T-helper 2 cell treated with Interferon-gamma antibody and Interleukin-4, amounts not matched to agents 5 μg/mL and 100 μg/mL, for 36 hours (primary cell): ENCODE measurements at regions not wholly inside any gene's neighbourhood (a gene's known extent, or its start where the extent isn't known, plus 50 kb on each side); places are given as distances from the start of the nearest gene placed in this dataset.

Experiments
- DNase-seq: peaks from one replicate; pipeline ENCODE4 v3.0.0; 2021; ENCODE audit warnings: low spot score
- H3K27ac Mint-ChIP-seq: one replicate; pipeline ENCODE4 v1.8.0; 2021; ENCODE audit warnings: mild to moderate bottlenecking, mixed read lengths
- H3K27me3 Mint-ChIP-seq: one replicate; pipeline ENCODE4 v1.8.0; 2021; ENCODE audit warnings: low read depth, mixed read lengths
- H3K36me3 Mint-ChIP-seq: one replicate; pipeline ENCODE4 v1.8.0; 2021; ENCODE audit warnings: low read depth, mixed read lengths
- H3K4me1 Mint-ChIP-seq: one replicate; pipeline ENCODE4 v1.8.0; 2021; ENCODE audit warnings: low read depth, mixed read lengths
- H3K4me3 Mint-ChIP-seq: one replicate; pipeline ENCODE4 v1.8.0; 2022; ENCODE audit warnings: mild to moderate bottlenecking, moderate library complexity, mixed read lengths
- H3K9me3 Mint-ChIP-seq: one replicate; pipeline ENCODE4 v1.8.0; 2021; ENCODE audit warnings: mixed read lengths

DNA sequence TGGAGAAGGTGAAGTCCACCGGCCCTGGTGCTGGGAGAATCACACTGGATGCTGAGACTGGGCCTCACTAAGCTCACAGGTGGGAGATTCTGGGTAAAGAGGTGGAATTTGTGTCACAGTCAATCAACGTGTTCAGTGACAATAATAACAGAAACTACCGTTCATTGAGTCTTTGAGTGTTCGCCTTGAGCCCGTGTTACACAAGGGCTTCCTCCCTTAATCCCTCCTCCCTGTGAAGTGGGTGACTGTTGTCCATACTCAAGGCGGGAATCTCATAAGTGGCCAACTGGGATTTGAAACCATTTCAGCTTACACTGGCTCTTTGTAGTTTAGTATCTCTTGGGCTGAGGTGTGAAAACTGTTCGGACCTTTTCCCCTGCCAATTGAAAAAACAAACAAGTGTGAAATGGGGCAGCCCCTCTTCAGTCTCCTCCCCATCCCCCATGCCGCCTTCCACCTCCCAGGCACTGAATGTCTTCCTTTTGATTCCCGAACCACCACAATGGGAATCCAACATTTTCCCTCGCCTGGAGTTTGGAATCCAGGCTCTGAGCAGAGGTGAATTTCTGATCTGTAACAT is 502.4 kb downstream of the MIAT start:
- Mint-ChIP-seq H3K36me3 (no peaks in the 10 kb centered on the region), H3K9me3 (no peaks in the 10 kb centered on the region)

DNA sequence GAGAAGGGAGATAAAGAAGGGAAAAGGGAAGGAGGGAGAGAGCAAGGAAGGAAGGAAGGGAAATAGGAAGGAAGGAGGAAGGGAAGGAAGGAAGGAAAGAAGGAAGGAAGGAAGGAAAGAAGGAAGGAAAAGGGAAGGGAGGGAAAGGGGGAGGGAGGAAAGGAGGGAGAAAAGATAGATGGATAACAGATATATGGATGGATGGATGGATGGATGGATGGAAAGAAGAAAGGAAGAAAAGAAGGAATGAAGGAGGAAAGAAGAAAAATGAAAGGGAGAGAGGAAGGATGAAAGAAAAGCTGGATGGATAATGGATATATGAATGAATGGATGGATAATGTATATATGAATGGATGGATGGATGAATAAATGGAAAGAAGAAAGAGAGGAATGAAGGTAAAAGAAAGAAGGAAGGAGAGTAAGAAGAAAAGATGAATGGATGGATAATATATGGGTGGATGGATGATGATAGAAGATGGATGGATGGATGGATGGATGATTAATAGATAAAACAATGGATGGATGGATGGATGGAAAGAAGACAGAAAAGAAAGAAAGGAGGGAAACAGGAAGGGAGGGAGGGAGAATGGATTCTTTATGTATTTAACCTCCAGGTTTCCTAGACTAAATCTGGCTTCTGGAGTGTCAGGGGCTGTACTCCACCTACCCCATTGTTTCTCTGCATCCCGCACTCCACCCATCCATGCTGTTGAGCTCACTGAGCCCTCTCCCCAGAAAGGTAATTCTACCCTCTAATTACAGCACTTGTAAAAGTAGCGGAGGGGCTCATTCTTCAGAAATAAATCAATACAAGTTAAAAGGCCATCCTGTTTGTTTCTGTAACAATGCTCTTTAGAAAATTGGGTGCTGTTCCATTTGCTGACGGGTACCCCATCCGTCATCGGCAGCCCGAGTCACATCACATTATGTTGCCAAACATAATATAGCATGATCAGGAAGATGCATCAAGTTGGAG is 506.1 kb downstream of the MIAT start:
- no peak for DNase-seq
- Mint-ChIP-seq H3K4me3 (no peak overlapping the region), H3K9me3 (no peaks in the 10 kb centered on the region), H3K36me3 (no peaks in the 10 kb centered on the region), H3K27me3 (no peaks in the 10 kb centered on the region), H3K27ac (no peak overlapping the region), H3K4me1 (no peaks in the 10 kb centered on the region)

More for the DNA sequence above, 502.4 kb downstream of the MIAT start:
- no peak overlapping the region for H3K4me3 Mint-ChIP-seq
- DNase-seq, result no peak
- H3K4me1 Mint-ChIP-seq, result no peaks in the 10 kb centered on the region
- H3K27ac Mint-ChIP-seq, result no peak overlapping the region
- H3K27me3 Mint-ChIP-seq, result no peaks in the 10 kb centered on the region

DNA sequence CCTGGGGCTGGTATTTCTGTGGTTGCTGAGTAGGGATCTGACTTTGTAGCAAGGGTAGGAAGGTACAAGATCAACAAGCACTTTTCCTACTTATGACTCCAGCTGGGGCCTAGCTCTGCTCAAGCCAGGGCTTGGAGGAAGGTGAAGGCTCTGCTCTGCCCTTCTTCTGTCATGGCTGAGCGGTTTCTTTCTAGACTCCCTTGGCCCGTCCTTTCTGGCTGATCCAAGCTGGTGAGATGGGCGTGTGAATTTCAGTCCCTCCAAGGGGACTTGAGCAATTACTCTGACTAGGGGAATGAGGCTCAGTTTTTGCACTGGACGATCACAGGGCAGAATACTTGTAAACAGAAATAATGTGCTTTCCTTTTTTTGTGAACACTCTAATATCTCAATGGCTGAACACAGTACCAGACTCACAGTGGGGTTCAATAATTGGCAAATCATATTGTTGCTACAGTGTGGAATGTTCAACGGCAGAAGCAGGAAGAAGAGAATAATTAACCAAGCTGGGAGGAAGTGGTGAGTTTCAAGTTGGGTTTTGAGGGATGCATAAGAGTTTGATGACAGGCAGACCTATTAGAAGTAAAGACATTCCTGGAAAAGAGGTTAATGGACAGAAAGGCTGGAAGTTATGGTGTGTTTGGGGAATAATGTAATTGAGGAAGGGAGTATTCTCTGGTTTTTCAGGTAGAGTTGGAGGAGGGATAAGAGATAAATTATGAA is 507.6 kb downstream of the MIAT start:
- Mint-ChIP-seq H3K27ac (no peak overlapping the region), H3K4me1 (no peaks in the 10 kb centered on the region), H3K9me3 (no peaks in the 10 kb centered on the region), H3K36me3 (no peaks in the 10 kb centered on the region), H3K27me3 (no peaks in the 10 kb centered on the region), H3K4me3 (no peak overlapping the region)
- no peak for DNase-seq

DNA sequence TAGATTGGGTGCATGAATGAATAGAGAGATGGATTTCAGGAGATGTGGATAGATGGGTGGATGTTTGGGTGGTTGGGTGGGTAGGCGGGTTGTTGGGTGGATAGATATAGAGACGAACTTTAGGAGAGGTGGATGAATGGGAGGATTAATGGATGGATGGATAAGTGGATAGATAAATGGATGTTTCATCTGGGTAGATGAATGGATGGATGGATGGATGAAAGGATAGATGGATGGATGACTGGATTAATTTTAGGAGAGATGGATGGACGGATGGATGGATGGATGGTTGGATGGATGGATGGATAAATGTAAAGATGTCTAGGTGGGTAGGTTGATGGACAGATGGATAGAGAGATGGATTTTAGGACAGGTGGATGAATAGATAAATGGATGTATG is 511.3 kb downstream of the MIAT start:
- Mint-ChIP-seq H3K4me3 (no peak overlapping the region), H3K9me3 (no peaks in the 10 kb centered on the region), H3K27ac (no peak overlapping the region), H3K4me1 (no peaks in the 10 kb centered on the region), H3K36me3 (no peaks in the 10 kb centered on the region), H3K27me3 (no peaks in the 10 kb centered on the region)
- DNase-seq, result no peak

DNA sequence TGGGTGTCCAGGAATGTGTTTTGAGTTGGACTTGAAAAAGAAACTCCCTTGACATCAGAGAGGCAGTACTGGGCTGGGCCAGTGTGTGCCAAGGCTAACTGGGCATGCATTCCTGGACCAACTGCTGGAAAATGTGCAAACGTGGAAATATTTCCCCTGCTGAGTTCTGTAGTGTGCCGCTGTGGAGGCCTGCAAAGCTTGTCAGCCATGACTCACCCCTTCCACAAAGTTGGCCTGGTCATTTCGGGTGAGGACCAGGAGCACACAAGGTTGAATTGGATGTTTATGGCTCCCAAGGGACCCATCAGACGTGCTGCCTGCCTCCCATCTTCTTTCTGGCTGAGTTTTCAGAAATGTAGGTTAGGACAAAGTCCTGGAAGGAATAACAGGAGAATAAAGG is 513.1 kb downstream of the MIAT start:
- Mint-ChIP-seq H3K4me1 (no peaks in the 10 kb centered on the region), H3K4me3 (no peak overlapping the region), H3K36me3 (no peaks in the 10 kb centered on the region), H3K27me3 (no peaks in the 10 kb centered on the region), H3K9me3 (no peaks in the 10 kb centered on the region), H3K27ac (no peak overlapping the region)
- no peak for DNase-seq

DNA sequence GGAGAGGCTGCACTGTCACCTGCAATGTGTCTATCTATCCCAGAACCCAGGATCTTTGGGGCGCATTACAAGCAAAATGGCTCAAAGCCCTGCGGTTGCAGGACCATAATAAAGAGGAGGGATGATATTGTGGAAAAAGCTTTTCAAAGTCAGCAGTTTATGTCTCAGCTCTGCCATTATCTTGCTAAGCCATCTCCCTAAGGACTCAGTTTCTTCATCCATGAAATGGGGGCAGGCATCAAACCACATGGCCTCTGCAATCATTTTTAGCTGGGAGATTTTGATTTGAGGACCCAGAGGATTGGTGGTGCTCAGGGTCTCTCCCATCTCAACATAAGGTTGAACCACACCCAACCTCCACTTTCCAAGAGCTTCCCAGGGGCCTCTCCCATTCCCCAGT is 513.8 kb downstream of the MIAT start:
- H3K36me3 Mint-ChIP-seq, result no peaks in the 10 kb centered on the region
- H3K4me1 Mint-ChIP-seq, result no peaks in the 10 kb centered on the region
- H3K9me3 Mint-ChIP-seq, result no peaks in the 10 kb centered on the region
- no peak for DNase-seq
- no peak overlapping the region for H3K27ac Mint-ChIP-seq
- no peaks in the 10 kb centered on the region for H3K27me3 Mint-ChIP-seq
- H3K4me3 Mint-ChIP-seq, result no peak overlapping the region

DNA sequence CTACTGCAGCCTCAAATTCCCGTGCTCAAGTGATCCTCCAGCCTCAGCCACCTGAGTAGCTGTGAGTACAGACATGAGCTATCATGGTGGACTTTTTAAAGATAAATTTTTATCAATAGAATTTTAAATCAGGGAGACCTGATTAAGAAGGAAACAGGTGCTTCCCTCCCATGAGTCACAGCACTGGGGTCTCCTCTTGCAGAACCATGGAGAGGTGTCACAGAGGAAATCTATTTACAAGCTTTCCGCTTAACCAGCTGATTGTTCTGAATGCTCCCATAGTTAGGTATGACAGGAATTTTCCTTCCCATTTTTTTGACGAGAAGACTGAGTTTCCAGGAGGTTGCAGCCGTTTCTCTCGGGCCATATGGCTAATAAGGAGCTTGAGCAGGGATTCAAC is 516.1 kb downstream of the MIAT start:
- Mint-ChIP-seq H3K4me3 (no peak overlapping the region), H3K27ac (no peak overlapping the region), H3K36me3 (no peaks in the 10 kb centered on the region), H3K27me3 (no peaks in the 10 kb centered on the region), H3K4me1 (no peaks in the 10 kb centered on the region), H3K9me3 (no peaks in the 10 kb centered on the region)
- no peak for DNase-seq

DNA sequence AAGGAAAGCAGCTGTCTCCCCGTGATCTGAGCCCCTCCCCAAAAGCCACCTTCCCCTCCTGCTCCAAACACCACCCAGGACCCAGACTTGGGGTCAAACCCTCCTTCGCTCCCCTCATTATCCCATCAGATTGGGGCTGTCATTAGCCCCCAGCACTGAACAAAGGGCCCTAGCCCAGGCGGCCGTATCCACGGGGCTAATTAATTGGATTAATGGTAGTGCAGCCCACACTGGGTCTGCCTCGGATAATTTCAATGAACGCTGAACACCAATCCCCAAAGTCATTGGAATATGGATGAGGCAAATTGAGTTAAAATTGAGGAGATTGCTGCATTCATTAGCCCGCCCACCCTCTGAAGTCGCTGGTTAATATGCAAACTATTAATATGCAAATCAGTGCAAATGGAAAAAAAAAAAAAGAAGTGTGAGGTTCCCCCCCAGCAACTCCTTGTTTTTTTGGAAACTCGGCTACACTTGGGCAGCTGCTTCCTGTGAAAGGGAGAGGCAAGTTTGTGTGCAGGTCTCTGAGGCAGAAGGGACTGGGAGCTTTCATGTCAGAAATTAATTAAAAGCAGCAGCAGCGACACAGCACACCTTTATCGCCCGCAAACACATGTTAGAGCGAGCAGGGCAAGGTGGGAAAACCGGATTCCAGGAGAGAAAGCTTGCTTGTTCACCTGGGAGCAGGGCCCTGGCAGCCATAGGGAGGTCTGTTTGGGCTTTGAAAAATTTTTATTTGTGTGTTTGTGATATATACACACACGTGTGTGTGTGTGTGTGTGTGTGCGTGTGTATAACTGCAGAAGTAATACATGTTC is 517.8 kb downstream of the MIAT start:
- Mint-ChIP-seq H3K4me1 (no peaks in the 10 kb centered on the region), H3K36me3 (no peaks in the 10 kb centered on the region), H3K27me3 (no peaks in the 10 kb centered on the region), H3K9me3 (no peaks in the 10 kb centered on the region), H3K27ac (no peak overlapping the region), H3K4me3 (no peak overlapping the region)
- DNase-seq, result no peak

DNA sequence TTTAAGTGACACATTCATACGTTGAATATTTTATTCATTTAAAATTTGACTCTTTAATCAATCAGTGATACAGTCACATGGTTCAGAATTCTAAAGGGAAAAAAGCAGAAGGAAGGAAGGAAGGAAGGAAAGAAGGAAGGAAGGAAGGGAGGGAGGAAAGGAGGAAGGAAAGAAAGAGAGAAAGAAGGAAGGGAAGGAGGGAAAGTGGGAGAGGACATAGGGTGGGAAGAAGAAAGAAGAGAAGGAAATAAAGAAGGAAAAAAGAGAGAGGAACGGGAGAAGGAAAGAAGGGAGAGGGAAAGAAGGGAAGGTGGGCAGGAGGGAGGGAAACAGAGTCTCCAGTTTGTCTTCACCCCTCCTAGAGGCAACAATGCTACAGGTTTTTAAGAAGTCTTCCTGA is 518.6 kb downstream of the MIAT start:
- Mint-ChIP-seq H3K27ac (no peak overlapping the region), H3K4me1 (no peaks in the 10 kb centered on the region), H3K4me3 (no peak overlapping the region)

DNA sequence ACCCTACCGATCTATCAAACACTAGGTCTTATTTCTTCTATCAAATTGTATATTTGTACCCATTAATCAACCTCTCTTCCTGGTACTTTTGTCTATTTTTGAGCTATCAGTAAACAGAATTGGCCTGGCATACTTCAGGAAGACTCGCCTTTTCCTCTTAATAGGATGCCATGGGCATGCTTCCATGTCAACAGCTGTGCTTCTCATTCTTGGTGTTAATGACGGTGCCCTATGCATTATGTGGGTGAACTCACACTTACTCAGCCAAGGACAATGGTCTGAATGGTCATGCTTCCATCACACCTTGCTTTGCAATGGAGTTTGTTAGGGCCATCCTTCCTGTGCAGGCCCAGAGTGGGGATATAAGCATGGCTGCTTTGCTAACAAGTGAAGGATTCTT is 521.8 kb downstream of the MIAT start:
- H3K36me3 Mint-ChIP-seq, result no peaks in the 10 kb centered on the region
- no peak overlapping the region for H3K4me3 Mint-ChIP-seq
- no peaks in the 10 kb centered on the region for H3K4me1 Mint-ChIP-seq
- no peaks in the 10 kb centered on the region for H3K27me3 Mint-ChIP-seq
- no peaks in the 10 kb centered on the region for H3K9me3 Mint-ChIP-seq
- no peak for DNase-seq
- H3K27ac Mint-ChIP-seq, result no peak overlapping the region

More for the DNA sequence above, 518.6 kb downstream of the MIAT start:
- no peaks in the 10 kb centered on the region for H3K36me3 Mint-ChIP-seq
- DNase-seq, result no peak
- H3K27me3 Mint-ChIP-seq, result no peaks in the 10 kb centered on the region
- no peaks in the 10 kb centered on the region for H3K9me3 Mint-ChIP-seq

DNA sequence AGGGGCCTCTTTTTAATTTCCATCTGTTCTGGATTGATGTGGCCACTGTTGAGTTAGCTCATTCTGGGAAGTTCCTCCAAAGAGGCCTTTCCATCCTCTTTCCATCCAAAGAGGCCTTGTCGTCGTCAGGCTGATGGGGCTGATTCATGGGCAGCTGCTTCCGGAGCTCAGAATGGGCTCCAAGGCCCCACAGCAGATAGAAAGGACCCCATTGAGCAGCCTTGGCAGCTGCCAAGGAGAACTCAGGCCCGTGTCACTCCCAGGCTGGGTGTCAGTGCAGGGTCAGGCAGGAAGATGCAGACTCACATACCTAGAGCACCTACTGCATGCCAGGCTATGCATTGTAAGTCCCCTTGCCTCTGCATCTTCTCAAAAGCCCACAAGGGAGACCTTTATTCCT is 524.1 kb downstream of the MIAT start:
- H3K27ac Mint-ChIP-seq, result no peak overlapping the region
- H3K27me3 Mint-ChIP-seq, result no peaks in the 10 kb centered on the region
- H3K4me3 Mint-ChIP-seq, result no peak overlapping the region
- H3K36me3 Mint-ChIP-seq, result no peaks in the 10 kb centered on the region
- H3K9me3 Mint-ChIP-seq, result no peaks in the 10 kb centered on the region
- H3K4me1 Mint-ChIP-seq, result no peaks in the 10 kb centered on the region
- DNase-seq, result no peak

DNA sequence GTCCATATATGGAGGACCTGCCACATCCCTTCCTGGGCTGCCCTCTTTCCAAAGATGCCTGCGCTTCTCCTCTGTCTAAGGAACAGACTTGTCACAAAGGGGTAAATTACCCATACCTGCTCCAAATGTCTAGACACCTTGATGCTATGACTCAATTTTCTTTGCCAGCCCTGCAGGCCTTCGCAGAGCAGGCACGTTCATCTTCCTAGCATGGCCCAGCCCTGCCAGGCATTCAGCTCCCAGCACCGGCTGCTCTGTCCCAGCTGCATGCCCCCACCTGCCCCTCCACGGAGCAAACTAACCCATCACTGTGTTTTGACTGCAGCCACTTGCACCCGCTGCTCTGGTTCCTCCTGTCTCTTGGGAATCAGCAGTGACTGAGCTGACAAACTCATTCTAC is 526.1 kb downstream of the MIAT start:
- no peak overlapping the region for H3K27ac Mint-ChIP-seq
- no peaks in the 10 kb centered on the region for H3K36me3 Mint-ChIP-seq
- DNase-seq, result no peak
- no peaks in the 10 kb centered on the region for H3K9me3 Mint-ChIP-seq
- H3K27me3 Mint-ChIP-seq, result no peaks in the 10 kb centered on the region
- H3K4me3 Mint-ChIP-seq, result no peak overlapping the region
- H3K4me1 Mint-ChIP-seq, result no peaks in the 10 kb centered on the region

DNA sequence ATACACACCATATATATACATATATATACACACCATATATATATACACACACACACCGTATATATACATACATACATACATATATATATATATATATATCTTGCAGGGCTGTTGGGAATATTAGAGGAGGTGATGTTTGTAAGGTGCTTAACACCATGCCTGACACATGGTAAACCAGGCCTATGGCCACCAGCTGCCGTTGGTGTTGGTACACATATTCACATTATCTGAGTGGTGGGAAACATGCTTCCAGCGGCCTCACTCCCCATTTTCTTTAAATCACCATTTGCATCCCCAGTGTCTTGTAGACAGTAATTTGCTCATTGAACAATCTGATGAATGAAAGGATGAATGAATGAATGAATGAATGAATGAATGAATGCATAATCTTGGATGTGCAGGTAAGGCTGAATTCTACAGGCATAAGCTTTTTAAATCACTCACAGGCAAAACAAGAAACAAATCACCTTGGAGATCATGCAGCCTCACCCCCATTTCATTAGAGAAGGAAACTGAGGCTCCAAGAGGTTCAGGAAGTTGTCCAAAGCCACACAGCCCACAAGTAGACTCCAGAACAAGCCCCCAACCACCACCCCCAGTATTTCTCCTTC is 527.8 kb downstream of the MIAT start:
- no peak for DNase-seq
- Mint-ChIP-seq H3K4me1 (no peaks in the 10 kb centered on the region), H3K36me3 (no peaks in the 10 kb centered on the region), H3K4me3 (no peak overlapping the region), H3K27ac (no peak overlapping the region), H3K9me3 (no peaks in the 10 kb centered on the region), H3K27me3 (no peaks in the 10 kb centered on the region)
